ENCODE measurements at regions not wholly inside any gene's neighbourhood (a gene's known extent, or its start where the extent isn't known, plus 50 kb on each side); places are given as distances from the start of the nearest gene placed in this dataset.

- TF ChIP-seq POLR2A (IDR thresholded peaks at IDR 0.05) (no peak), EP300 (IDR thresholded peaks at IDR 0.05) (no peak)
- Histone ChIP-seq H3K4me1 (peaks cover 0 to 8% (median 0%) of the 10 kb centered on the region in 4 donors), H3K27me3 (no peaks in the 10 kb centered on the region), H3K36me3 (no peaks in the 10 kb centered on the region), H3K4me3 (no peak overlapping the region), H3K27ac (no peak overlapping the region), H3K9me3 (no peaks in the 10 kb centered on the region)
- 88 to 89% methylated on average over 15 of the region's 15 CpGs for WGBS, 2 donors
- no peak for DNase-seq (ENCODE audit: low spot score in 2 of 2)
Measured at GRCh38 chr4:138918169-138918869, 97.3 kb upstream of the NOCT start.

- WGBS, 2 donors, result 95 to 97% methylated on average over 1 of the region's 1 CpG
- no peak for TF ChIP-seq POLR2A (IDR thresholded peaks at IDR 0.05)
- TF ChIP-seq CTCF (IDR thresholded peaks at IDR 0.05), result no peak
- TF ChIP-seq EP300 (IDR thresholded peaks at IDR 0.05), result no peak
- Histone ChIP-seq H3K9me3 (no peaks in the 10 kb centered on the region), H3K27ac (no peak overlapping the region), H3K27me3 (no peaks in the 10 kb centered on the region), H3K4me1 (peaks cover 0 to 14% (median 0%) of the 10 kb centered on the region in 4 donors), H3K36me3 (no peaks in the 10 kb centered on the region), H3K4me3 (no peak overlapping the region)
- no peak for DNase-seq (ENCODE audit: low spot score in 2 of 2)
Measured at GRCh38 chr4:138916763-138917162, 98.8 kb upstream of the NOCT start.

DNA sequence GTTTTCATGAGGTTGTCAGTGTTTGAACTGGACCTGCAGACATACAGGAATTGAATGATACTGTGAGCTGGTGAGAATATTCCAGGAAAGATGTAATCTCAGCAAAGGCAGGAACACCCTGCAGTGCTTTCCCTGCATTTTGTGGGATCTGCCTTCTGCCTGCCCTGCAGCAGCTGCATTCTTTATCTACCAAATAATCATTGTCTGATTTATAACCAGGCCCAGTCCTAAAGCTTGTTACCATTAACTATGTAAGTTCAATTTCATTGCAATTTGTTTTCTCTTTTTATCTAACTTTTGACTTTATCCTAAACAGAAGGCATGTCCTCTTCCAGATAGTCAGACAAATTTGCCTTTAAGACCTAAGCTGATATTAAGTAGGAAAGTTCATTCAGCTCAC is 99.8 kb upstream of the NOCT start:
- Histone ChIP-seq H3K4me1 (peaks cover 0 to 21% (median 3%) of the 10 kb centered on the region in 4 donors), H3K4me3 (no peak overlapping the region), H3K9me3 (no peaks in the 10 kb centered on the region), H3K27ac (no peak overlapping the region), H3K36me3 (no peaks in the 10 kb centered on the region), H3K27me3 (no peaks in the 10 kb centered on the region)
- TF ChIP-seq EP300 (IDR thresholded peaks at IDR 0.05) (no peak), CTCF (IDR thresholded peaks at IDR 0.05) (no peak), POLR2A (IDR thresholded peaks at IDR 0.05) (no peak)
- no peak for DNase-seq (ENCODE audit: low spot score in 2 of 2)

DNA sequence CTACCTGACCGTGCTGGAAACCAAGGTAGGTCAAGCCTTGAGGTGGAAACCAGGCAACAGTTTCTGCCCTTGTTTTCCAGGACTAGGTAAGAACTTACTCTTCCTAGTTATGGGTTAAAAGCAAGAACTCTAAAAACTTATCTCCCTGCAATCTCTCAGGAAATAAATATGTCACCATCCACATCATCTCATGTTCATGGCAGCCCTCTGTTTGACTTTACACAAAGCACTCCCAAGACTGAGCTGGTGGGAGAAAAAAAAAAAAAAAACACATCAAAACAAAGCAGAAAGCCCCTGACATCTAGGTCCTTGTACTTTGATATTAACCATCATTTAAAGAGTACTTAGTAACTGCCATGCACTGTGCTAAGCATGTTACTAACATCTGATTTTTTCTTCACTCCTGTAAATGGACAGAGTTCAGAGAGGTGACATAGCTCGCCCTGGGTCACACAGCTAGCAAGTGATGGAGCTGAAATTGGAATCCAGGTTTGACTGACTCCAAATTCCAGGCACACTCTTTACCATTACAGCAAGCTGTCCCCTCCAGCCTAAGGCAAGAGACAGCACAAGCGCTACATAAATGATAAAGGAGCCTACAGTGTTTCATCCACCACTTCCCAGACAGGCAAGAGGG is 102.8 kb upstream of the NOCT start:
- Histone ChIP-seq H3K4me1 (peaks cover 0 to 17% (median 6%) of the 10 kb centered on the region in 4 donors), H3K36me3 (no peaks in the 10 kb centered on the region), H3K27me3 (no peaks in the 10 kb centered on the region), H3K9me3 (no peaks in the 10 kb centered on the region), H3K4me3 (no peak overlapping the region), H3K27ac (no peak overlapping the region)
- TF ChIP-seq CTCF (IDR thresholded peaks at IDR 0.05), result no peak
- TF ChIP-seq POLR2A (IDR thresholded peaks at IDR 0.05), result no peak
- no peak for TF ChIP-seq EP300 (IDR thresholded peaks at IDR 0.05)
- DNase-seq (ENCODE audit: low spot score in 2 of 2), result no peak
- WGBS, 2 donors, result 76% methylated on average over 3 of the region's 3 CpGs

DNA sequence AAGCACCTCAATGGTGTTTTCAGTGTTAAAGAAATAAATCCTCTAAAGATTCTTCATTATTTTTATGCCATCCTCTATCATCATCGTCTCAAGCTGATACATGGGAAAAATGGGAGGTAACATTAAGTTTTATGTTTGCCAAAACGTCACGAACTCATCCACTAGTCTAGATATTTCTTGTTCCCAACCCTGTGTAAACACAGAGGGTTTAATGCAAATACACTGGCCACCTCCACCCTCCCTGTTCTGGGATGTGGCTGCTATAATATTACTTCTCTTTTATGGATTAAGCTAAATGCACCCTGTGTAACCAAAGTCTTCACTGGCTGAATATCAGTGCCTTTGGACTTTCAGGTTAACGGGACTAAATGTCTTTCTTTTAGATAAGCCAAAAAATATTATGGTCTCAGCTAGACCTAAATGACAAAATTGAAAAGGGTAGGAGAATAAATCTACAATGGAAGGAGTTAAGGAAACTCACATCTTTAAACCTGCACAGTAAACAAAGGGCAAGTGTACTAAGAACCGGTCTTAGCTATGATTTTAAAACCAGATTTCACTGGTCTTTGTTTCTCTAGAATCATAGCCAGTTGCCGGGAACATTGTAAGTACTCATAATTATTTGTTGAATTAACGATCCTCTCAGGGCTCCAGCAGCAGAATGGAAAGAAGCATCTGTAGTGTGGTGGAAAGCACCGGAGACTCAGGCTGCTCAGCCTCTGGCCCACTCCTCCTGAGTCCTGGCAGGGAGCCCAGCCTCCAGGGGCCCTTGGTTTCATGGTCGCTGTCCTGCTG is 103.5 kb upstream of the NOCT start:
- Histone ChIP-seq H3K4me1 (peaks cover 0 to 17% (median 6%) of the 10 kb centered on the region in 4 donors), H3K36me3 (no peaks in the 10 kb centered on the region), H3K4me3 (no peak overlapping the region), H3K27me3 (no peaks in the 10 kb centered on the region), H3K27ac (no peak overlapping the region), H3K9me3 (no peaks in the 10 kb centered on the region)
- TF ChIP-seq POLR2A (IDR thresholded peaks at IDR 0.05) (no peak), CTCF (IDR thresholded peaks at IDR 0.05) (no peak), EP300 (IDR thresholded peaks at IDR 0.05) (no peak)
- DNase-seq (ENCODE audit: low spot score in 2 of 2), result no peak
- 46 to 60% methylated on average over 9 of the region's 9 CpGs for whole genome bisulfite sequencing, 2 donors
